ENCODE measurements at regions not wholly inside any gene's neighbourhood (a gene's known extent, or its start where the extent isn't known, plus 50 kb on each side); places are given as distances from the start of the nearest gene placed in this dataset.
A peak's percentile ranks its signal among the peaks of the same experiment; 100 is the strongest.

GRCh38 chr2:240250985-240251847 lies 110.8 kb upstream of the OTOS start:
- intact Hi-C loops (cut with DNase I) = no loop called here
- DNase-seq (peak; percentile 78 to 91 (median 84)), ATAC-seq (peak; percentile 89 to 94 (median 90))
- Histone ChIP-seq H3K36me3 (no peaks in the 10 kb centered on the region), H3K27me3 (no peaks in the 10 kb centered on the region), H3K9me3 (no peaks in the 10 kb centered on the region), H3K4me1 (peaks cover 0 to 14% (median 5%) of the 10 kb centered on the region in 4 donors), H3K4me3 (peak overlapping the region in 1 of 3 donors; percentile 27), H3K27ac (peak overlapping the region; percentile 60 to 77 (median 64))
- TF ChIP-seq CTCF (IDR thresholded peaks at IDR 0.05) (no peak), POLR2A (IDR thresholded peaks at IDR 0.05) (peak; percentile 24)
- WGBS (ENCODE audit: insufficient coverage, low coverage, low lambda C conversion rate, missing lambda C conversion rate) = 20% methylated on average over 4 of the region's 32 CpGs

GRCh38 chr2:240251848-240252190 lies 111.4 kb upstream of the OTOS start:
- DNase-seq (no peak), ATAC-seq (no peak)
- H3K27ac ChIP-seq = peak overlapping the region in 2 of 3 donors; percentile 60 to 77
- peaks cover 0 to 14% (median 5%) of the 10 kb centered on the region in 4 donors for H3K4me1 ChIP-seq
- H3K4me3 ChIP-seq = no peak overlapping the region
- intact Hi-C loops (cut with DNase I) = no loop called here
- no peaks in the 10 kb centered on the region for H3K9me3 ChIP-seq
- no peaks in the 10 kb centered on the region for H3K36me3 ChIP-seq
- 66% methylated on average over 3 of the region's 6 CpGs for WGBS (ENCODE audit: insufficient coverage, low coverage, low lambda C conversion rate, missing lambda C conversion rate)
- H3K27me3 ChIP-seq = no peaks in the 10 kb centered on the region
- TF ChIP-seq POLR2A (IDR thresholded peaks at IDR 0.05) (no peak), CTCF (IDR thresholded peaks at IDR 0.05) (no peak)

- H3K4me1 ChIP-seq = peaks cover 0 to 14% (median 5%) of the 10 kb centered on the region in 4 donors
- peak in 1 of 3 donors; percentile 48 for DNase-seq
- WGBS (ENCODE audit: insufficient coverage, low coverage, low lambda C conversion rate, missing lambda C conversion rate) = 82% methylated on average over 6 of the region's 20 CpGs
- TF ChIP-seq POLR2A (IDR thresholded peaks at IDR 0.05) = no peak
- TF ChIP-seq CTCF (IDR thresholded peaks at IDR 0.05) = no peak
- H3K27ac ChIP-seq = peak overlapping the region in 1 of 3 donors; percentile 77
- intact Hi-C loops (cut with DNase I) = no loop called here
- H3K4me3 ChIP-seq = no peak overlapping the region
- H3K36me3 ChIP-seq = no peaks in the 10 kb centered on the region
- no peaks in the 10 kb centered on the region for H3K27me3 ChIP-seq
- ATAC-seq = no peak
- no peaks in the 10 kb centered on the region for H3K9me3 ChIP-seq
Measured at GRCh38 chr2:240252191-240252871, 111.9 kb upstream of the OTOS start.

GRCh38 chr2:240252872-240253511 lies 112.5 kb upstream of the OTOS start:
- no peak overlapping the region for H3K4me3 ChIP-seq
- TF ChIP-seq POLR2A (IDR thresholded peaks at IDR 0.05) (no peak), CTCF (IDR thresholded peaks at IDR 0.05) (no peak)
- H3K9me3 ChIP-seq = no peaks in the 10 kb centered on the region
- H3K4me1 ChIP-seq = peaks cover 0 to 14% (median 5%) of the 10 kb centered on the region in 4 donors
- intact Hi-C loops (cut with DNase I) = no loop called here
- no peak for ATAC-seq
- H3K36me3 ChIP-seq = no peaks in the 10 kb centered on the region
- 96% methylated on average over 6 of the region's 15 CpGs for WGBS (ENCODE audit: insufficient coverage, low coverage, low lambda C conversion rate, missing lambda C conversion rate)
- H3K27me3 ChIP-seq = no peaks in the 10 kb centered on the region
- peak in 1 of 3 donors; percentile 45 for DNase-seq
- no peak overlapping the region for H3K27ac ChIP-seq

Data from right lobe of liver (tissue), 6 donors.